Activated CD4-positive, alpha-beta T cell treated with anti-CD3 and anti-CD28 coated beads, Interleukin-2, Interleukin-4, amounts not matched to agents 100 ng/mL and 50 ng/mL, durations not matched to agents 16 hours and 8 hours (primary cell): ENCODE measurements at regions not wholly inside any gene's neighbourhood (a gene's known extent, or its start where the extent isn't known, plus 50 kb on each side); places are given as distances from the start of the nearest gene placed in this dataset.
"Not testable (repeated sequence)": the region's sequence is repeated elsewhere in the genome, so short reads cannot be mapped to it uniquely, and the experiment has no call there.

Source experiments
- DNase-seq: peaks from one replicate; pipeline ENCODE4 v3.0.0-alpha.2; 2020; ENCODE audit warnings: low spot score

DNA sequence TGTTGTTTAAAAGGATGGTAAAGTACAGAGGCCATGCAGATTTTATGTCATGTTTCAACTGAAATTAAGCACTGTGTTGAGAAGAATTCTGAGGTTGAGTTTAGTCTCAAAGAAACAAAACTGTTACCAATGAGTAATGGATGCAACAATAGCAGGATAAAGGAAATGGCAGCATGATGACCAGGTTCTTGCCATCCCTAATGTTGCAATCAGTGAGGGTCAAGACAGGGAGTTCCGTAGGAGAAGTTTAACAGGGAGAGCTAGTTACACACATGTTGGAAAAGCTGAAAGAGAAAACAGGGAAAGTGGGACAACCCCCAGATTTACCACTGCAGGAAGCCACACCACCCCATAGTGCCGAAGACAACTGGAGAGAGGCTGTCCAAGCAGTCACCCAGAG is 343.8 kb upstream of the EPHA4 start:
- no peak for DNase-seq

DNA sequence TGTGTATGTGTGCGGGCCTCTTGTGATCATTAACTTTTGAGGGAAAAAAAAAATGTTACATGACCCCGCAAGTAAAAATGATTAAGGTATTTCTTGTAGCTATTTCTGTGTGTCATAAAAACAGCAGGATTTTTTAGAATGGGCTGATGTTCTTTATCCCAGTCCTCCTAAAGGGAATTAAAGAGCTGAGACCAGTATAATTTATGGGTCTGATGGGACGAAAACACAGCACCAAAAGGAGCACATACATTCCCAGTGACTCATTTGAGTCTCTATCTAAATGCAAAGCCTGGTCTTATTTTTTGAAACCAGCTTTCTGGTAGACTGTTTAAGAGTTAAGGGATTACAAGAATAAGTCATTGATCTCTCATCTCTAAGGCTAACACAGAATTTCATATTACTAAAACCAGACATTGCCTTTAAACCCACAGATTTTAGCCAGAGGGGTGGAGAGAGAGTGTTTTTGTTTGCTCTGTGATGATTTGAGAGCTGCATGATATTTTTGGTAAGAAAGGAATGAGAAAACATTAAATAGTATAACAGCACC is 342.3 kb upstream of the EPHA4 start:
- DNase-seq: no peak

DNA sequence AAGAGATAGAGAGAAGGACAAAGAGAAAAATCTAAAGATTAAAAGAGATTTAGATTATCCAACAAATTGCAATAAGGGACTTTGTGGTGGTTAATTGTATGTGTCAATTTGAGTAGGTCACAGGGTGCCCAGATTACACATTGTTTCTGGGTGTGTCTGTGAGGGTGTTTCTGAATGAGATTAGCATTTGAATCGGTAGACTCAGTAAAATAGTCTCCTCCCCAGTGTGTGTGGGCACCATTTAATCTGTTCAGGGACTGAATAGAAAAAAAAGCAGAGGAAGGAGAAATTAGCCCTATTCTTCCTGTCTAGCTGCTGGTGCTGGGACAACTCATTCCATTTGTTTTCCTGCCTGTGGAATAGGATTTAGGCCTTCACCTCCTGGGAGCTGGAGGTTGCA is 339.8 kb upstream of the EPHA4 start:
- no peak for DNase-seq

DNA sequence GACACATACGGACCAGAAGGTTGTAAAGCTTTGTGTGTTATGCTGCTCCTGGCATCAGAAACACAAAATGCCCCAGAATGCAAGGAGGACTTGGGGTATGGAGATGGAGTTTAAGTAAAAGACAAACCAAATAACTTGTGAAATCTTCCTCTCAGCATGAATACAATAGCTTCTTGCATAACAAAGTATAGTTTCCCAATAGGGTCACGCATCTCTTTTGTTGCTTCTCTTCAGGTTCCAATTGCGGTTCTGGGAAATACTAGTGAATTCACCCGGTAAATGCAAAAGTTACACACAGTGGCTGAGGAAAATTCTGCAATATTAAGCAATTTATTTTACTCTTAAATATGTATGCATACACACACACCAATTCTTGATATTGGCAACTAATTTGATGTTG is 339.2 kb upstream of the EPHA4 start:
- no peak for DNase-seq

DNA sequence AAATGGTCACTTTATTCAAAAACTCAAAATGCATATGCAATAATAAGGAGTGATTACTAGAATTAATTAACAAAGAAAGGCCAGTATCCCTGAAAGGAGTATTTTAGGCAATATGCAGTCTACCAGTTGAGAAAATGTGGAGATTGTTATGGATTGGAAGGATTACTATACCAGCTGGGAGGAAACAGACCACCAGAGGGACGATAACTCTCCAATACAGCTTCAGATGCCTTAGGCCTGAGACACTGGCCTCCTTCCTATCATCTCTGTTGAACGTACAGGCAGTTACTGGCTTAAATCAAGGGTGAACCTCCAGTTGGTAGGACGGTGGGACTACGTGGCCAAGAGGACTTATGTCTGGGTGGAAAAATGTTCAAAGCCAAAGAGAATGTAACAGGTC is 336.4 kb upstream of the EPHA4 start:
- DNase-seq: no peak

DNA sequence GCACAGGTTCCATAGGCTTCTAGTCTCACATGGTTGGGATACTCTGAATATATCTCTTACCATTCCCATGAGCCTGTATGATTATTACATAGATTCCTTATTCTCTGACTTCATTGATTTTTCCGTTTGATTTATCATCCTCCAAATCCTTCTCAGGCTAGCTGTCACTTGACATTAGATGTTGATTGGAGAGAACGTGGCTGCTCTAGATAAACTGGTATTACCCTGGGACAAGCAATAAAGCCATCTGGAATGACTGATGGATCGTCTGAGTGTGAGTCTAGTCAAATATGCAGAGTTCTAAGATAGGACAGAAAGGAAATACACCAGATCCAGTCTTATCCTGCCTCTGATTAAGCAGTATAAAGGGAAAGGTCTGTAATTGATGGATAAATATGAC is 325.6 kb upstream of the EPHA4 start:
- DNase-seq: no peak

DNA sequence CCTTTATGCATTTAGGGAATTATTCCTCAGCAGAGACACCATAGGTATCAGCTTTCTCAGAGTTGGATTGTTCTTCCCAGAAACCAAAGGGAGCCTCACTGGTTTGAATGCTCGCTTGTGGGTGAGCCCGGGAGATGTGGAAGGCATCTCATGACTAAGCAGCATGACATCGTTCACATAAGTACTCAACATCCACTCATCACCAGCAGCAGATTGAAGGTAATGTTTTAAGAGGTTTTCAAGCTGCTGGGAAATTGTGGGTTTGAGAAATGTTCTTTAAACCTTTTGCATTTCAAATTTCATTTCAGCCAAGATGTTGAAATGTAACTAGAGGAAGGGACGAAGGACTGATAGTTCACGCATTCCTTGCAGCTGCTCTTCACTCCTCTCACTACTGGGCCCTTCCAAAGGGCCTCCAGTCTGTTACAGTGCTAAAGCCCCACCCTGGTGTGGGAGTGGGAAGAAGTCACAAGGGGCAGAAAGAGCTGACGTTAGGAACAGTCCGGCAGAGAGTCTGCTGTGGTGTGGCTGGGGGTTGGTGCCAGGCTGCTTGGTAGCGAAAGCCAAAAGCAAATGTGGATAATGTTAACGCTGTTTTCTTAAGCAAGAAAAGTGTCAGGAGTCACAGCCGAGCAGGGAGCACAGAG is 324.5 kb upstream of the EPHA4 start:
- DNase-seq: no peak

DNA sequence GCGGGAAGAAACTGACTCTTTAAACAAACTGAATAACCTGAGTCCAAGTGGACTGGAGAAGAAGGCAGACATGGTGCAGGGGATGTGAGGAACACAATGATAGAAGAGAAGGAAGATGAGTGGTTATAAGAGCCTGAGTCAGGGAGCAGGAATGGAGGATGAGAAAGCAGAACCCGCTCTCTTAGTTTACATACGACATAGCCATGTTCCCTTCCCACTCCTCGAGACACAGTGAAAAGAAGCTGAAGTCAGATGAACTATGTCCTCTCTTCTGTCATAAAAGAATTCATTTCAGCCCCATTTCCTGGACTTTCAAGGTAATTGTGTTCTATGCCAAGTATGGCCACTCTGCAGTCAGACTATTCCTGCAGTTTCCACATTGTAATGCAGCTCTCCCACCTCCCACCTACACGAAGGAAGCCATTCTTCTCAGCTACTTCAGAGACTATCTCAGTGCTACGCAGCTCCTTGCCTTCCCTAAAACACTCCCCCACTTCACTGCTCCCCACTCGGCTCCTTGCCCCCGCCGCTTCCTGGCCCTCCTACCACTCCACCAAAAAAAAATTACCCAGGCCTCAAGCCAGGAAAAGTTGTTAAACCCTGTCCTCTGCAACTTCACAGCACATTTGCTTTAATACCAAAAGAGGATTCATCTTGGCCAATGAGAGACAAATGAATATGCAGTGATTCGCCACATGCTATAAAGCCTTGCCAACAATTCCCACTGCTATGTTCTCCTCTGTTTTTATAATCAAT is 323.4 kb upstream of the EPHA4 start:
- DNase-seq: no peak

DNA sequence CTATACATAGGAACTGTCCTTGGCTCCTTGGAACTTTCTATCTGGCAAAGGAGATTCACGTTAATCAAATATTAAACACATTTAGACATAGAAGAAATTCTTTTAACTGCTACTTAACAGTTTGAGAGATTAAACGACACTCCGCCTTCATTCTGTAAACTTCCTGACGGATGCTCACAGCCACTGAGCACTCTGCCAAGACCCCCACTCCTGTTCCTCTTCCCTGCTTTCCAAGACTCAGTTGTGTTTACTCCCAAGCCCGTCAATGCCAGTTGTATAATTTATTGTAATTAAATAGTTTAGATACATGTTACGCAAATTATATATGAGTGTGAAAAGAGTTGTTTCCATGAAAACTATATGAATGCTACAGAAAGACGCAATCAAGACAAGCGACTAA is 321.4 kb upstream of the EPHA4 start:
- no peak for DNase-seq

DNA sequence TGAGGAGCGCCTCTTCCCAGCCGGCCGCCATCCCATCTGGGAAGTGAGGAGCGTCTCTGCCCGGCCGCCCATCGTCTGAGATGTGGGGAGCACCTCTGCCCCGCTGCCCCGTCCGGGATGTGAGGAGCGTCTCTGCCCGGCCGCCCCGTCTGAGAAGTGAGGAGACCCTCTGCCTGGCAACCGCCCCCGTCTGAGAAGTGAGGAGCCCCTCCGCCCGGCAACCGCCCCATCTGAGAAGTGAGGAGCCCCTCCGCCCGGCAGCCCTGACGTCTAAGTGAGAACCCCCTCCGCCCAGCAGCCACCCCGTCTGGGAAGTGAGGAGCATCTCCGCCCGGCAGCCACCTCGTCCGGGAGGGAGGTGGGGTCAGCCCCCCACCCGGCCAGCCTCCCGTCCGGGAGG is 319.9 kb upstream of the EPHA4 start:
- not testable (repeated sequence) for DNase-seq

DNA sequence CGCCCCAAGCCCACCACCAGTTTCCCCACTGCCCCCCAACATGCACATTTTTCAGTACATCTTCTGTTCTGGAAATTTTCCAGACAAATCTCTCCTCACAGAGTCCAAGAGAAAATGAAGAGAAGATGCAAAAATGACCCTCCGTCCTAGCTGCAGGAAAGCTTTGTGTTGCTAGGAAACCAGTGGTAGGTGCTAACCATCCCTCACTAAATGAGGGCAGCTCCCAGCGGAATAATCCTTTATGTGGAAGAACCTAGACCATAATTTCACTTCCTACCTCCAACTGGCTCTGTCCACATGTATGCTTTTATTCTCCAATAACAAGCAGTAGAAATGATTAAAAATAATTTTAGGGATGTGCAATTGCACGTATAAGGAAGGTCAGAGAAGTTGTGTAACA is 311.9 kb upstream of the EPHA4 start:
- DNase-seq: no peak

DNA sequence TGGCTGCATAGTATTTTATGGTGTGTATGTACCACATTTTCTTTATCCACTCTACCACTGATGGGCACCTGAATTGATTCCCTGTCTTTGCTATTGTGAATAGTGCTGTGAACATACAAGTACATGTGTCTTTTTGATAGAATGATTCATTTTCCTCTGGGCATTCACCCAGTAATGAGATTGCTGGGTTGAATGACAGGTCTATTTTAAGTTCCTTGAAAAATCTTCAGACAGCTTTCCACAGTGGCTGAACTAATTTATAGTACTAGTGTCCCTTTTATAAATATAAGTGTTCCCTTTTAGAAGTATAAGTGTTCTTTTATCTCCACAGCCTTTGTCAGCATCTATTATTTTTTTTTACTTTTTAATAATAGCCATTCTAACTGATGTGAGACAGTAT is 303.9 kb upstream of the EPHA4 start:
- no peak for DNase-seq

DNA sequence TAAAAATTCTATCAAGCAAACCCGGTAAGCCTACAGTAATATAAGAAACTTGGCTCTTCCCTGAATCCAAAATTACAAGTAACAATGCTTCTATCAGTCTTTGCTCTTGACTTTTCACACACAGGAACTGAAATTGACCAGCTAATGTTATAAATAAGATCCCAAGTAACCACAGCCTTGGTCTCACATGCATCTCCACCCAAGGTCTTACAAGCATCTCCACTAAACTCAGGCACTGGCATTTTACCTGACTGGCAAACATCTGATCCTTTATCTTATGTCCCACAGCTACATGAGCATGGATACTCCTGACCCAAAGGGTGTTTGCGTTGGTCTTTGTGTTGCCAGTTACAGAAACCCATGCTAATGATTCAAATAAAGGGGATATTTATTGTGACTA is 302.3 kb upstream of the EPHA4 start:
- no peak for DNase-seq

DNA sequence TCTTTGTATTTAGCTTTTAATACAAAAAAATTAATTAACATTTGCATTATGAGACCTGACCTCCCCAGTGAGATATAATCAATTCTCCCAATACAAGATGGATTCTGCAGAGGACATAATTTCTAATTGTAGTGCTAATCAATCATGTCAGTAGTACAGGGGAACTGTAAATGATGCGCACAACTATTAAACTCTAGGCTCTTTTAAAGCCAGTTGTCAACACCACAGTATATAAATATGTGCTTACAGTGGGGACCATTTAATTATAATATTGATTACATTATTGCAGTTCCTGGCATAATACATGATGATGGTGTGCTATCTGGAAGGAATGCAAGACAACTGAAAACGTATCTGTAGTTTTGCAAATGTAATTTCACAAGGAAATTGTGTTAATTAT is 285.6 kb upstream of the EPHA4 start:
- DNase-seq: no peak

DNA sequence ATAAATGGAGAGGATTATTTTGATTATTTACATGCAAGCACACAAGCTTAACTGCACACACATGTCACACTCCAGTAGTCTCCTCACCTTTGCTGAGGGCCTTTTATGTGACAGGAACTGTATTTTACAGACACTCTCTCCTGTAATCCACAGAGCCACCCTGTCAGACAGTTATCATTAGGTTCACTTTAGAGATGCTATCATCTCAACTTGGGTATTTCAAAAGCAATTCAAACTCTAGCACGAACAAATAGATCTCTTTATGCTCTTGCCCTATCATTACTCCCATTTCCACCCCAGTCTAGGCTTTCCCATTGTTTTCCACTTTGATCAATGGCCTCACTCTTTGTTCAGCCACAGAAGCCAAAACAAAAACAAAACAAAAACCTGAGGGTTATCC is 281.2 kb upstream of the EPHA4 start:
- DNase-seq: no peak

DNA sequence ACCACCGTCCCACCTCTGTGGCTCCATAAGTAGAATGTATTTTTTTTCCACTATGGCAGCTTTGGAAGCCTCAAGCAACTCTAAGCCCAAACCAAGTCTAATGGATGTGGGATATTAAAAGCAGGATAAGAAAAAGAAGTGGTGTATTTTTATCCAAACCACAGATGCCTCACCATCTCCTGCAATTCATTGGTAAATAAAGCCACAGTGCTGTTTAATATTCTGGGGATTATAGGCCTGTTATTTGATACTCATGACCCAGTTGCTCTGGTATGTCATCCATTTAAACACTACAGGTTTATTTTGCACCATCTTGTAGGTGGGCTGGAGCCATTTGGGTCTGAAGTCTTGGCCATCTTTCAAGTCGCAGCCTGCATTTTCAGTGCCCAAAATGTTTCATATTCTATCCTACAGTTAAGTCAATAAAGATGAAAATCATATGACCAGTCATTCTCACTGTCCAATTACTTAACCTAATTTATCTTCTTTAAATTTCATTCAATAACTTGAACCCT is 279.5 kb upstream of the EPHA4 start:
- no peak for DNase-seq

DNA sequence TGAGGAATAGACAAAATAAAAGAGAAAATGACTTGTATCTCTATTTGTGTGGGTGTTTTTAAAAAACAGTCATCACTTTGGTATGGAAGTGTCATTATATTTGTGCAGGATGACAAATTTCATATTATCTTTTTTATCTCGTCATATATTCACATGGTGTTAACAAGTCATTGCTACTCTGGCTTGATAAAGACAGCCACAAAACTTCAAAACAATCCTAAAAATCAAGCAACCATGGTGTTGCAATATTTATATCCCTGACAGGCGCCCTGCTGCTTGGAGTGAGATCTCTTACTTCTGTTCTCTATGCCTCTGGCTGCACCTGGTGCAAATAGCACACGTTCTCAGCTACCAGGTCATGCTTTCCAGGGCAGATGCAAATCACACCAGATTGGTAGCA is 278.0 kb upstream of the EPHA4 start:
- DNase-seq: no peak

DNA sequence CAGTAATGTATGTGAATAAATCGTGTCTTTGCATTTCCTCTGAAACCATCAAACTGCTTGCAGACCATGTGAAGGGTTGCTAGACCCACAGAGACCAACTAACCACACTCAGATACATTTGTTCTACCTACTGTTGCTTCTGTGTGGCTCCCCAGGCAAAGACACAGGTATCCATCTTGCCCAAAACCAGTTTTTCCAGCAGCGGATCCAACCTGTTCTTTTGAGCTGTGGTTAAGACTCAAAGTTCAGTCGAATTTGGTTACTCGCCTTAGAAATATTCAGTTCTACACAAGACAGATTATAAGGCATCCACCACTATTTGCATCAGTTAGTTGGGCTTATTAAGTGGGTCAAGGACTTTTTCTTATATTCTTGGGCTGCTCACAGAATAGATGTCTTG is 276.2 kb upstream of the EPHA4 start:
- no peak for DNase-seq

DNA sequence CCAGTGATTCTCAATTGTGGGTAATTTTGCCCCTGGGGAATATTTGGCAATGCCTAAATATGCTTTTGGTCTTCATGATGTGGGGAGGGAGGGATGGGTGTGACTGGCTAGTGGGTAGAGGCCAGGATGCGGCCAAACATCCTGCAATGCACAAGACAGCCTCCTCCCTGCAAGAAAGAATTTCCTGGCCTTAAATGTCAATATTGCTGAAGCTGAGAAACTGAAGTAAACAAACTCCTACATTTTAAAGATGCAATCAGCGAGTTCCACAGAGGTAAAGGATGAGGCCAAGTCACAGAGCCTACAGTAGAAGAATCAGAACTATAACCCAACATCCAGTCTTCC is 272.9 kb upstream of the EPHA4 start:
- no peak for DNase-seq

DNA sequence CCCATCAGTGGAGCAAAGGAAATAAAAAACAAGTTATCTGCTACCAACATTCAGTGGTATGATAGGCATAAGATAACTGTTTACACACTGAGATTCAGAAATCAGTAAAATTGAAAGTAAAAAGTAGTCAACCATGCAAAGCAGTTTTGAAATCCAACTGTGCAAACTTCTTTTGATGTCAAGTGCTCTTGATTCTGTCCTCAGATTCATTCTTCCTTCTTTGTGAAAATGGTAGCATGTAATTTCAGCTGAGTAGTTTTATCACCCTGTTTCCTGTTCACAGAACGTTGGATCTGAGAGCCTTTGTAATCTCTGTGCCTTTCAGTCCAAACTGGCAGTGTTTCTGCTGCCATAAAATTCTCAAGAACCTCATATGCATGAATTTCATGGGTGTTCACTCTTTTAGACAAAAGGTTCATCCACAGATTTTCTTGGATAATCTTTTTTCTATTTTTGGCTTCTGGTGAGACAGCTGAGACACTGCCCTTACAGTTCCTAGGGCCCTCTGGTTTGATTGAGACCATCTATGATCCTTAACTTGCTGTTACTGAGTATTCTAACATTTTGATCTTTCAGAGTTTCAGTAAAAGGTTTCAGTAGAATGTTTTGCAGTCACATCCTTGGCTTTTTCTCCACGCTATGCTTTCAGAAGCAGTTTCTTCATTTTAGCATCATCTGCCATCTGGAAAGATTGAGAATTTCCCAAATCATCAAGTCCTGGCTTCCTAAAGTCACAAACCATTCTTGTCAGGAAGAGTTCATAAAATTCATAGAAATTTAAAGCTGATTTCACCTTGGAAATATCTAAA is 272.3 kb upstream of the EPHA4 start:
- DNase-seq: no peak

DNA sequence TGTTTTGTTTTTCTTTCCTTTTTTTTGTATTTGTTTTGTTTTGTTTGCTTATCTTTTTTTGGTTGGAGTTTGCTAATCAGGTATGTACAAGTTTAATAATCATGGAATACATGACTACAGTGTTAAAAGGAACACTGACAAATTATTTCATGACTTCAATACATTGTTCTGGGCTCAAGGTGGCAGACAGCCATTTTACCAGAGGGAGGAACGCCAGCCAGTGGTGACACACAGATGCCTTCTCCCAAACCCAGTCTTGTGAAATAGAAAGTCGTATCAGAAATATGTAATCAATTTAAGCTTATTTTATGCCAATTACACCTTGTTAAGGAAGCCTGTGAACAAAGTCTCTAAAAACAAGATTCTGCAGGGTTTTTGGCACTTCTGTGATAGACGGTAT is 264.0 kb upstream of the EPHA4 start:
- DNase-seq: no peak

DNA sequence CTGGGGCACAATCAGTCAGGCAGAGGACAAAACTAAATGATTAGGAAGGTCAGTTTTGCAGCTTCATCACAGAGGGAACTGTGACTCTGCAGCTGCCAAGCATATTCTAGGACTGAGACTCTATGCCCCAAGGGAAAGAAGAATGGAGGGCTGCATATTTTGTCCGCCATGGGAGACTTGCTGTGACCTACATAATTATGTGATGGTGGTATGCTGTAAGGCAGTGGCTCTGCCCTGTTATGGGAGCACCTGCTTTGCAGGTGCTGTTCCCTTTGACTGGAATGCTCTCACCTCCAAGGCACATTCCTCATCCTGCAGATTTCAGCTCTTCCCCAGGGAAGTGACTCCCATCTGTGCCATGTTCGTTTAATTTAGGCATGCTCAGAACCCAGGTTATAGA is 261.9 kb upstream of the EPHA4 start:
- DNase-seq: no peak

DNA sequence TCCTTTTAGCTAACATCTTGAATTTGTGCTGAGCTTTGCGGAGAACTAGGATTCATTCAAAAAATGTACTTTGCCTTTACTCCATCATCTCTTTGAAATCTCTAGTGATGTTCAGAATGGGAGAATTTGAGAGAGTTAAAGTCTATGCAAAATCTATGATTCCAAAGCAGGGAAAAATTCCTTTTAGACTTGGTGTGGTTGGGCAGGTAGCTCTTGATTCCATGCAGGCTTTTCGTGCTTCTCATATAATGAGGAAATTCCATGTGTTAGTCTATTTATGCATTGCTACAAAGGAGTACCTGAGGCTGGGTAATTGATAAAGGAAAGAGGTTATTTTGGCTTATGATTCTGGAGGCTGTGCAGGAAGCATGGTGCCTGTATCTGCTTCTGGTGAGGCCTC is 258.9 kb upstream of the EPHA4 start:
- DNase-seq: no peak
